ENCODE measurements at regions not wholly inside any gene's neighbourhood (a gene's known extent, or its start where the extent isn't known, plus 50 kb on each side); places are given as distances from the start of the nearest gene placed in this dataset.
"Not testable (repeated sequence)": the region's sequence is repeated elsewhere in the genome, so short reads cannot be mapped to it uniquely, and the experiment has no call there.

DNA sequence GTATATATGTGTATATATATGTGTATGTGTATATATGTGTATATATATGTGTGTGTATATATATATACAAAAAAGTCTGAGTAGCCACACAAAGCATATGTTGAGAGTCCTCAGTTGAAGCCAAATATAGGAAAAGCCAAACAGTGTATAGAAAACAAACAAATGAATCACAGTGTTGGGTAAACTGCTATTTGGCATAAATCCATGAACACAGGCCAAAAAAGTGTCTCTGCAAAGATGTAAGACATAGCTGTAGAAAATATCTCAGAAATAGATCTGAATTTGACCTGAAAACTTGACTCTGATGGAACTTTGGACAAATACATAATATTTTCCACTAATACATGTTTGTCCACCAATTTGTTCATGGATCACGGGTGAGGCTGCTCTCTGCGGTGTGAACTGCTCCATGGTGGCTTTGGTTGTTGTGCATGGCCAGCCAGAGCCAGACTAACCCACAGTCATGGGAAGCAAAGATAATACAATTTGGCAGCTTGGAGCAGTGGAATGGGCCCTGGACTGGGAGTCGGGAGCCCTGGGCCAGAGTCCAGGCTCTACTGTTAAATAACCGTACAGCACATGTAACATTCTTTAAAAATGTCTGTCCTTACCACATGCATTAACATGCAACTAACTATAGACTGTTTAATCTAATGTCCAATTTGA is 76.9 kb upstream of the EED start:
- no peak for DNase-seq (ENCODE audit: low spot score)

DNA sequence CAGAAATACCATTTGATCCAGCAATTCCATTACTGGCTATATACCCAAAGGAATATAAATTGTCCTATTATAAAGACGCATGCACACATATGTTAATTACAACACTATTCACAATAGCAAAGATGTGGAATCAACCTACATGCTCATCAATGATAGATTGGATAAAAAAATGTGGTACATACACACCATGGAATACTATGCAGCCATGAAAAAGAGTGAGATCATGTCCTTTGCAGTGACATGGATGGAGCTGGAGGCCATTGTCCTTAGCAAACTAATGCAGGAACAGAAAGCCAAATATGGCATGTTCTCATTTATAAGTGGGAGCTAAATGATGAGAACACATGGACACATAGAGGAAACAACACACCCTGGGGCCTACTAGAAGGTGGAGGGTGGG is 78.3 kb upstream of the EED start:
- not testable (repeated sequence) for DNase-seq (ENCODE audit: low spot score)

DNA sequence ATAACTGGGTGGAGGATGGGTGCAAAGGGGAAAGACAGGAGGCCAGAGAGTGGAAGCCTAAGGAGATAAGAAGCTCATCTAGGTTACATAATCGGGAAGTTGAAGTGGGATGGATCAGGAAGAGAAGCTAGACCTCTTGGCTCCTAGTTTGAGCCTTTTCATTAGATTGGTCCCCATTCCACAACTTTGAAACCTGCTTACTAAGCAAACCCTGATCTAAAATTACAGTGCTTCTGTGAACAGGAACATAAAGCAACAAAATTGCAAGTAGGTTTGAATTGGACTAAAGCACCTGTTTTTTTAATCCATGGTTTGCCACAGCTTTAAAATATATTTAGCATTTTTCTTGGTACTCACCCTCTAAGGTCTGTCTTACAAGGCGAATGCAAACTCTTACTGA is 80.4 kb upstream of the EED start:
- DNase-seq (ENCODE audit: low spot score), result no peak

DNA sequence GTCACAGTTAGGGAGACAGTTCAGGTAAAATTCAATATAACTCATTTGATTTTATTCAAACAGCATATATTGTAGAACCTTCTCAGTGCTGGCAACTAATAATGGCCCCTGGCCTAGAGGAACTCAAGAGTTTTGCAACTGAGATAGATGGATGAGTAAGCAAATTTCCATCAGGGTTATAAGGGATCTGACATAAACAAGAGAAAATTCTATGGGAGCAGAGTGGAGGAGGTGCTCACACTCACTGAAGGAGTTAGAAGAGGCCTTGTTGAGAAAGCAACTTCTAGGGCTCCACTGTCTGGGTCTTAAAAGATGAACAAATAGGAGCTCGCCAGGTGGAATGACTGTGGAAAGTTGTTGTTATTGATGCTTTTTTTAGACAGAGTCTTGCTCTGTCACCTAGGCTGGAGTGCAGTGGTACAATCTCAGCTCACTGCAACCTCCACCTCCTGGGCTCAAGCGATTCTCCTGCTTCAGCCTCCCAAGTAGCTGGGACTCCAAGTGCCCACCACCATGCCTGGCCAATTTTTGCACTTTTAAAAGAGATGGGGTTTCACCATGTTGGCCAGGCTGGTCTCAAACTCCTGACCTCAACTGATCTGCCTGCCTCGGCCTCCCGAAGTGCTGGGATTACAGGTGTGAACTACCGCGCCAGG is 81.2 kb upstream of the EED start:
- DNase-seq (ENCODE audit: low spot score), result not testable (repeated sequence)

DNA sequence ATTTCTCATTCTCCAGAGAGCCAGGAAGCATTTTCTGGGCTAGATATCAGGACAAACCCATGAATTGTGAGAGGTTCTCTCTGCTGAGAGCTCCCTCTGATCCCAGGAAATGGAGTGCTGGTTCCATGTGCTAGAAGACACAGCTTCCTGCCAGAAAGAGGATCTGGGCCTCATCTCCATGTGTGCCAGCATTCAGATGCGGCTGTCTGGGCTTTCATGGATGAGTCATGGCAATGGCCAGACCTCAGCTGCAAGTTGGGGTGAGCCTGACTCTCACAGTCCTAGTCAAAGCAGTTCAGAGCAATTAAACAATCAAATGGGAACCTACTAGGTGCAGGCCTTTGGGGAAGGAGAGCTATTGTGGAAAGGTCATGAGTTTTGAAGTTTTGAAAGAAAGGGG is 82.3 kb upstream of the EED start:
- no peak for DNase-seq (ENCODE audit: low spot score)

DNA sequence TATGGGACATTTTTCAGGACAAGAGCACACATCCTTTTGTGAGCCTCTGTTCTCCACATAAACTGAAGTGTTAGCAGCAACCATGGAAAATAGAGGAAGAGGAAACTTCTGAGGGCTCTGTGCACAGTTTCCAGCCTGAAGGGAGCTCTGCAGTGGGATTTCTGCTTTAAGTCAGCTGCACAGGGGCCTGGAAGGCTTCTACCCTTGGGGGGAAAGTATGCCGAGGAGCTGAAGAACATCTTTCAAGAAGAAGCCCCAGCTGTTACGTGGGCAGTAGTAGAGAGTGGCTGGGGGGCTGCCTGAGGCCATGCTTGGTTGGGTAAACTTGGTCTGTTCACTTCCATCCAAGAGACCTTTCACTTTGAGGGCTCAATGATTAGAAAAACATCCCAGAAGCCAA is 82.7 kb upstream of the EED start:
- DNase-seq (ENCODE audit: low spot score), result no peak

DNA sequence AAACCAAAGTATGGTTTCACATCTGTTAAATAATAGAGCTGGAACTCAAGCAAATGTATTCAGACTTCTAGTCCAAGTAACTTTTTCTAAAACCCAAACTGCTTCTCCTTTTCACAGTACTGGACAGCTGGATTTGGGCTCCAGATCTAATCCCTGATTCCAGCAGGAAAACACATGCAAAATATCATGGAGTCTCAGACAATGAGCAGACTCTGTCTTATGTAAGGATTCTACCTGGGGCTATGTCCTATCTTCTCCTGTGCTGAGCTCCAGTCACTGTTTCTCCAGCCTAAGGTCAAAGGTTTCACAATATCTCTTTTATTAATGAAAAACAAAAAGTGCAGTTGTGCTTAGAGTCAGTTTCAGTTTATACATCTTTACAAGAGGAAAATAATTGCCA is 83.2 kb upstream of the EED start:
- DNase-seq (ENCODE audit: low spot score), result no peak

DNA sequence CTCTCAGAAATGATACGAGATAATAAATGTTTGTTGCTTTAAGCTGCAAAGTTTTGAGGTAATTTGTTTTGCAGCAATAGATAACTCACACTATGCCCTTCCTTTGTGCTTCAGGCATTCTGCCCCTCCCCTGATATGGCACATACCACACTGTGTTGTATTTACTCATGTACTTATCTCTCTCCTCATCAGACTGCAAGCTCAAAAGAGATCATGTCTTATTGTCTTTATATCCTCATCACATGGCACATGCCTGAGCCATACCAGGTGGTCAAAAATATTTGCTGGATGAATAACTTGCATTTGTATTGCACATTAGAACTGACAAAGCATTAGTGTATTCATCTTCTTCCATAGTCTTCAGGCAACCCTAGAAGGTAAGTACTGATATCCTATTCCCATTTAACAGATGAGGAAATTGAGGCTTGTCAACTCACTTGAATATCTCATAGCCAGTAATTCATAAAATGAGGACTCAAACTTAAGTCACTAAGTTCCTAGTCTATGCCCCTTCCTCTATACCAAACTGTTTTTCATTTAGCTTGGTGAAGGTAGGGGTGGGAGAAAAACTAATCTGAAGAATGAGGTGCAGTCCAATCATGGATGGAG is 83.9 kb upstream of the EED start:
- DNase-seq (ENCODE audit: low spot score), result no peak

DNA sequence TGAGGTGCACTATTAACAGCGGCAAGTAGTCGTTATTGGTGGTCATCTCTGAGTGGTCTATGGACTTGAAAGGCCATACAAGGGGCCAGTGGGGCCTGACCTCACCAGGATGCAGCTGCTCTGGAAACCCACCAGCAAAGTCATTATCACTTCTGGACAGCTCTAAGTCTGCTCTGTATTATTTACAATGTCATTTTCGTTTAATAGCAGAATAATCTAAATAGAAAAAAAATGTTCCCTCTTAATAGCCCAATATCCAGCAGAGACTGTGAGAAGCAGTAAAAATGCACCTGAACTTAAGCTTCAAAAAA is 85.0 kb upstream of the EED start:
- no peak for DNase-seq (ENCODE audit: low spot score)

DNA sequence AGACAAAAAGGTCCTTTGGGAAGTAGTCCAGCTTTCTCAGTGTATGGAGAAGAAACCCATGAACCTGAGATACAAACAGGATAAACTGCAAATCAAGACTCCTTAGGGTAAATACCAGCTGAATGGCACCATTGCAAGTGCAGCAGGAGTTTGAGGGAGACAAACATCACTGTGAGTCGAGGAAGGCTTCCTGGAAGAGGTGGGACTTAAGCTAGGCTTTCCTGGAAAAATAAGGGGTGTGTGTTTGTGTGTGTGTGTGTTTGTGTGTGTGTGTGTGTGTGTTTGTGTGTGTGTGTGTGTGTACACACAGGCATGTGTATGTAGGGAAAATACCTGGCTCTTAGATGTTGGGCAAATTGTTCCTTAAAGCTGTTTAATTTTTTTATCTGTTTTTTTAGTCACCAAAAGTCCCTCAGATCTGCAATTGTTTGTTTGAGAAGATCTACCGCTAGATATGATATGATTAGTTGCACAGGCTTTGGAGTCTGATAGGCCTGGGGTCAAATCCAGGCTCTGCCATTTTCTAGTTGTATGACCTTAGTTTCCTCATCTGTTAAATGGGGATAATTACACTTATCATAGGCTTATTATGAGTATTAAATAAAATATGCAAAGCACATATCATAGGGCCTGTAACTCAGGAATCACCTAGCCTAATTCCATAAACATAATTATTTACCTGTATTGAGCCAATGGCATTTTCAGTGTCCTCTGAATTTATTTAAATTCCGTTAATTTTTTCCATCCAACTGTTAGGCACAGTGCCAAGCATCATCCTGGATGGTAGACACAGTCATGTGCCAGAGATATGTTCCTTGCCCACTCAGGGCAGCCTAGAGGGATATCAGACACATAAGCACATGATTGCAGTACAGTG is 85.6 kb upstream of the EED start:
- no peak for DNase-seq (ENCODE audit: low spot score)

DNA sequence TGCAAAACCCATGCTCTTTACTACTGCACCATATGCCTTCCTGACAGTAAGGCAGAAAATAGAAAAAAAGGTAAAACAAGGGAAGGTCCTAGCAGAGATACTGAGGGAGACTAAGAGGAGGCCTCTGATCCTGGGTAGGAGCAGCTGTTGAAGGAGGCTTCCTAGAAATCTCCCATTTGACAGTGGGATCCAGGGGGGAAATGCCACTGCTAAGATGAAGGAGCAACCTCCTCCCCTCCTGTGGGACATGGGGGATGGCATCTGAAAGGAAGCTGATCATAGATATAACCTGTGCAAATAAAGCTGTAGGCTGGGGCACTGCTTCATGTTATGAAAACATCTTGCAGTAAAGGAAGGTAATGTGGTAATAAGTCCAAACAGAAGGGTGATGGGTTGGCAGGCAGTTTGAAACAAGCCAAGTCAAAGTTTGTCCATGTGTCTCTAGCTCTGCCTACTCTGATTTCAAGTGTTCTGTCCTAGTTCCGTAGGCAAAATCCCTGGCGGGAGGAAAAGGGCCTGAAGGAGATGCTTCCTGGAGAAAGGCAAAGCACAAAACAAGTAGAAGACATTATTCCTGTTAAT is 86.7 kb upstream of the EED start:
- no peak for DNase-seq (ENCODE audit: low spot score)

DNA sequence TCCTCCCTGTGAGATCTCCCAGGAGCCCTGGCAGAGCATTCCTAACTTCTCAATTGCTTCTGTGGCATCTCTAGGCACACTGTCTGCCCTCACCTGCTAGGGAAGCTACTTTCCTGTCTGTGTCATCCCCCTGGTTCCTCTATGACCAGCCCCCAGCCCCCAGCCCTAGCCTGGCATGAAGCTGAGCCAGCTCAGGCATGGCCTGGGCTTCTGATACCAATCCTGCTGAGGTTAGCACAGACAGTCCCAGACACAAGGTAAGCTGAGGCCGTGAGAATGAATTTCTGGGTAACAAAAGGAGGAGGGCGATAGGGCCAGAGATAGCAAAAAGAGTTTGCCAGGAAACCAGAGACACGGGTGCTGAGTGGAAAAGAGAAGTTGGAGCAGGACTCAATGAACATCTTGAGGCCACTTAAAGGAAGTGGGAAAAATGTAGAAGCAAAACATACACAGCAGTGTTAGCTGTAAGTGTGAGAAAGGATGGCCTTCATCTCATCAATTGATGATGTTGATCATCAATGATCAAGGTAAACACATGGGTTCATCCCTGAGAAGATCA is 87.6 kb upstream of the PICALM start:
- no peak for DNase-seq (ENCODE audit: low spot score)

DNA sequence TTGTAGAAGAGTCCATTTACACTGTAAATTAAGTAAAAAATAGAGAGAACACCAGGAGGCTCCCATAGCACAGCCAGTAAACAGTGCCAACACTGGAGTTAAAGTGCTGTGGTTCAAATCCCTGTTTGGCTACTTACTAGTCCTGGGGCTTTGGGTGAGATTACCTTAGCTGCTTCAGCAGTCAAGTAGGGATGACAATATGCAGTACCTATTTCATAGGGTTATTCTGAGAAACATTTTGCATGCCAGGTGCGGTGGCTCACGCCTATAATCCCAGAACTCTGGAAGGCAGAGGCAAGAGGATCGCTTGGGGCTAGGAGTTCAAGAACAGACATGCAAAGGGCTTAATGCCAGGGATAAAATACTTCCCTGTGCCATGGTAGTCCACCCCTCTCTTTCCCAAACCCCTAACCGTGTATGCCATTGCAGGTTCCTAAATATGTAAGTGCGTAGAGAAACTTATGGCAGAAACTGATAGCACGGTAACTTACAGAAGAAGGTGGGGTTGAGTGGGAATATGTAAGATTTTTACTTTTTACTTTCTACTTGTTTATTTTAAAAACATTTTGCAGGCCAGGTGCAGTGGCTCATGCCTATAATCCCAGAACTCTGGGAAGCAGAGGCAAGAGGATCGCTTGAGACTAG is 86.4 kb upstream of the PICALM start:
- DNase-seq (ENCODE audit: low spot score), result no peak

DNA sequence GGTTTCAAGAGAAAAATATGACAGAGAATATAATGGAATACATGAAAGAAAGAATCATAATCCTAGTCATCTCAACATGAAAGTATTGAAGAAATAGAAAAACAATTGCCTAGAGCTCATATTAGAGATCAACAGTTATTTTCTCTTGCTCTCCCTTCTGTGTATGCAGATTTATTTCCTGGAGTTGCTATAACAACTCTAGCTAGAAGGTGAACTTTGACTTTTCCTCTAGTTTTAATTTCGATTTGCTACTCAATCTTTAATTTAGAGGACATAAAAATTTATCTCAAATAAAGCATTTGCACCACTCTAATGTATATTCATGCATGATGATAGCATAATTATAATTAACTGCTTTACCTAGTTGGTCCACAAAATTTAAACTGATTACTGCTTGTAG is 84.6 kb upstream of the PICALM start:
- DNase-seq (ENCODE audit: low spot score), result no peak

DNA sequence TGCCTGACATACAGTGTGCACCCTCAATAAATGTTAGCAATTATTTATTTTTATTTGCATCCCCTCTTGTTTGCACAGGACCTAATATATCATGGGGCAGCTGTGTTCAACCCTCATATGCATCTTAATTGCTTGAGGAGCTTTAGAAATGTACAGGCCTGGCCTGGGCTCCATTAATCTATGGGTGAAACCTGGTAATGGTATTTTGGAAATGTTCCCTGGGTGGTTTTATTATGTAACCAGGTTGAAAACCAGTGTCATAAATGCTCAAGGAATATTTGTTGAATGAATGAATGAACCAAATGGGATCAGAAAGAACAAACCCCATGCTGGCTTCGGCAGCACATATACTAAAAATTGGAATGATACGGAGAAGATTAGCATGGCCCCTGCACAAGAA is 84.0 kb upstream of the PICALM start:
- no peak for DNase-seq (ENCODE audit: low spot score)

DNA sequence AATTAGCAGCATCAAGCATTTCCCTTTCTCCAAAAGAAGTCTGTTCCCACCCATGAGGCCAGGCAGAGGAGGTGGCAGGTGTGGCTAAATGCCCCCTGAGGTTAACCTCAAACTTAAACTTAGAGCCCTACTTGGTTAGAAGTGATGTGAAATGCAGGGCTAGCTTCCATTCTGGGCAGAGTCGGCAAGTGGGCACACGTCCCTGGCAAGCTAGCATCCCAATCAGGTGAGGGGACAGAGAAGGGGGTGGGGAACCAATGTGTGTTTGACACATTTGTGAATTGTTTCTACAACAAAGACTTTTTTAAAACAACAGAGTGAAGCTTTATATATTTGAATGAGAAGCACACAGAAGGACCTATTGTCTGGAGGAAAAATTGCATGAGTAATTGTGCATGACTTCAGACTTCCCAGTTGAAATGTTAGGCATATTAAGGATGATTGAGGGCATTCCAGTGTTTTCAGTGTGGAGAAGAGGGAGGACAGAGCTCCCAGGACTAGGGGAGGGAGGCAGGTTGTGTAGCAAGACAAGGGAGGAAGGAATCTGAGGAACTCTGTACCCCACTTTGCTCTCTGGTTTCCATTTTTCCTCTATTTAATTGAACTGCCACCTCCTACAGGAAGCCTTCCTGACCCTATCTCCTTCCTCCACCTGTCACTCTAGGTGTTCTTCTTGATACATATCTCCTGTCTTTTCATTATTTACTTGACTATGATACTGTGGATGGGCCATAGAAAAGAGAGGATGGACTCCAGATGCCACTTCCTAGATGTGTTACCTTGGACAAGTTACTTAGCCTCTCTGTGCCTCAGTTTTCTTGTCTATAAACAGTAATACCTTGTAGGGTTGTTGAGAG is 83.3 kb upstream of the PICALM start:
- DNase-seq (ENCODE audit: low spot score), result no peak

DNA sequence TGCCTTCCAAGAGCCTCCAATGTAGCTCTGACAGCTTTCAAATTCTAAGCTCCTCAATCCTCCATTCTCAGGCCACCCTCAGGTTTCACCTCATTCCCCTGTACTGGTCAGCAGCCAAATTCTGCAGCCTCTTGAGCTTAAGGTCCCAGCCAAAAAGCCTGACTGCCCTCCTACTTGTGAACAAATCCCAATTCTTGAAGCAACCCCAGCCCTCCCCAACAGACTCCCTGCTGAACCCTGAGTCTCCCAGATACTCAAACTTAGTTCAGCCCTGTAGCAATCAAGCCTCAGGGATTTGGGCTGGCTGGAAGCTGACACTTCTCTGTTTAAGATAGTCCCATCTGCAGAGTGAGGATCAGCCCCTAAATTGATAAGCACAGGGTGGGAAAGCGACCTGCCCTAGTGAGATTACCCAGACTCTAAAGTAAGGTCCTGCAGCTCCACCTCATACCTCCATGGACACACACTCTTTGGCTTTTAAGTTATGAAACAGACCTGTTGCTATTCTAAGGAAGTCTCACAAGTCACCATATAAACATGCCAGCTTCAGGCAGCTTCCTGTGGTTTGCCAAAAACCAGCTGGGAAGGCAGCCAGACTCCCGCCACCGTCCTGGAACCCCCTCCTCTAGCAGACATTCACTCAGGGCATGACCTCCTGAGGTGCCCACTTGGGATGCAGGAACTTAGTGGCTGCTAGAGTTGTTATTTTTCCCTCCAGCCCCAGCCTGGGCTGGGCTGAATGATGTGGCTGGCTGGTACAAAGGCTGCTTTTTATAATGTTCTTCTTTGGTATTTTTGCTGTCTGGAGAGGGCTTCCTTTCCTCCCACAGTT is 82.5 kb upstream of the PICALM start:
- DNase-seq (ENCODE audit: low spot score), result no peak

DNA sequence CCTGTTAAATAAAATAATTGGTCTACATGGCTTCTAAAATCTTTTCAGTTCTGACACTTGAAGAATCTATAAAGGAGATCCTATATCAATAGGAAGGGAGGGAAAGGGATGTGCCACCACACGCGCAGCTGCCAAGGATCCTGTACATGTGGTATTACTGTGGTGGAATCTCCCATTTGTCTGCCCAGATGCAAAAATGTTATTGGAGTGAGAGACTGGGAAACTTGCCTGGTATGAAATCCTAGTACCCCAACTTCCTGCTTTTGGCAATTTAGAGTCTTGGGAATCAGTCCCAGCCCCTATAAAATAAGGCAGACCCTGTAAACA is 81.9 kb upstream of the PICALM start:
- DNase-seq (ENCODE audit: low spot score), result no peak

DNA sequence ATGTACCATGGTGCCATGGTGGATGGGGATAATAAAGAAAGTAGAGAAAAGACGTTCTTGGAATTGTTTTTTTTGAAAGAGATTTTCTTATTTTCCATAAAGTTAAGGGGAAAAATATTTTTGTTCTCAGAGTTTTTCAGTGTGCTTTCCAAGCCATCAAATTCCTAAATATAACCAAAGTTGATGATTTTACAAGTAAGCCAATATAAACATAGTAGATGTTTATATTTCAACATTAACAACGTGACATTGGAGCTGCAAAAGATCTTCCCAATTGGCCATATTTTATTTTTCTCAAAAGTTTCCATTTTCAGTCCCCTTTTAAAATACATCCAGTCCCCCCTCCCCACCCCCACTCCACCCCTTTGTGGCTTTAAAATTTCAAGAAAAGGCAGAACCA is 80.9 kb upstream of the PICALM start:
- DNase-seq (ENCODE audit: low spot score), result no peak

DNA sequence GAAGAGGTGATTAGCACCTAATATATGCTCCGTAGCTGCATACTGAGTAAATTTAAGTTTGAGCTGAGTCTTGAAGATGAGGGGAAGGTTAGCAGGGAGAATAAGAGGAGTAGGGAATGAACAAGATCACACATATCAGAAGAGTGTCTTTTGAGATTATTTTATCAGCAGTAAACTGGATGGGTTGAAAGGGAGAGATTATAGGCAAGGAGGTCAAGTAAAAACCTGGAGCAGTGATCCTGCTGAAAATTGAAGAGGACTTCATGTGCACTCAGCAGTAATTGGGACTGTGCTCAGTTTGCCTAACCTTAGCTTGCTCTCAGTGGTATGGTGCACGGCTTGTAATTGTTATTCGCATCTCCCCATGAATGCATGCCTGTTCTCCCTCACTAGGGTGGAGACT is 79.5 kb upstream of the PICALM start:
- no peak for DNase-seq (ENCODE audit: low spot score)
